SW480 (cell line): ENCODE measurements at regions not wholly inside any gene's neighbourhood (a gene's known extent, or its start where the extent isn't known, plus 50 kb on each side); places are given as distances from the start of the nearest gene placed in this dataset.
"Not testable (repeated sequence)": the region's sequence is repeated elsewhere in the genome, so short reads cannot be mapped to it uniquely, and the experiment has no call there.

Experiments
- DNase-seq: peaks from one replicate; pipeline ENCODE4 v3.0.0-alpha.2; 2016; ENCODE audit warnings: low spot score

DNA sequence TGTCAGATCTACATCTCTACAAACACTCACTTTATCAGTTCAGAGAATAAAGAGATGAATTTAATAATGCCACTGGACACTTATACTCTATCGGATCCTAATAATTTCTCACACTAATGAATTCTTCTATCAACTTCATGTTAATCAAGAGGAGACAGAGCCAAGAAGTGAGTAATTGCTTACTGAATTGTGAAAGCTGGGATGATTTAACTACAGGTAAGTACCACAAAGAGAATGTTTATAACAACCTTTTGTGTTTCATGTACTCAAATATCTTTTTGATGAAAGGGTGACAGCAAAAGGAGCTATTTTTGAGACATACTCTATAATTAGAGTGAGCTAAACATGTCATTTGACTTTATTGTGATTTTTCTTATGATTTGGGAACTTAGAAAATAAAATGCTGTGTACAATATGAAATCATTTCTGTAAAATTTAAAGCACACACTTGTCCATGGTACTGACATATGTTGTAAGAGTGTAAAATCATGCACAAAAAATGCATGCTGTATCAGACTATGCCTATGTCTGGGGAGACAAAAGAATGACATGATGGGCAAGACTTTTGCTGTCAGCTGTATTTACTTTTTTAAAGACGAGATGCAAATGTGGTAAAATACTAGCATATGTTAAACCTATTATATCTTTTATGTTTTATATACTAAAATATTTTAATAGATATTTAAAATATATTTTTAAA lies 361.2 kb downstream of the CCER1 start:
- no peak for DNase-seq

DNA sequence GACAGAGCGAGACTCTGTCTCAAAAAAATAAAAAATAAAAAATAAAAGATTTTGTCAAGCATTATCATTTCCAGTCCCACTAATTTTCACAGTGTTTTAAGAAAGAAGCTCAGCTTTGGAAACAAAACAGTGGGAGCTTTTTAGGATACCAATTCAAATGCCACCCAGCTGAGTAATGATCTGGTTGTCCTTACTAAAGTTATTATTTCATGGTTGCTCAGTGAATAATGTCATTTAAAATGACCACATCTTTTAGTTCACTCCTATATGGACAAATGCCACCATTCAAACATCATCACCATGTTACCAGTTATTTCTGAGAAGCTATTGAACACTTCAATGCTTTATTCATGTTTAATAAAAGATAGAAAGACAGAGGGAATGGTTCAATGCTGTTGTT lies 365.0 kb downstream of the CCER1 start:
- no peak for DNase-seq

DNA sequence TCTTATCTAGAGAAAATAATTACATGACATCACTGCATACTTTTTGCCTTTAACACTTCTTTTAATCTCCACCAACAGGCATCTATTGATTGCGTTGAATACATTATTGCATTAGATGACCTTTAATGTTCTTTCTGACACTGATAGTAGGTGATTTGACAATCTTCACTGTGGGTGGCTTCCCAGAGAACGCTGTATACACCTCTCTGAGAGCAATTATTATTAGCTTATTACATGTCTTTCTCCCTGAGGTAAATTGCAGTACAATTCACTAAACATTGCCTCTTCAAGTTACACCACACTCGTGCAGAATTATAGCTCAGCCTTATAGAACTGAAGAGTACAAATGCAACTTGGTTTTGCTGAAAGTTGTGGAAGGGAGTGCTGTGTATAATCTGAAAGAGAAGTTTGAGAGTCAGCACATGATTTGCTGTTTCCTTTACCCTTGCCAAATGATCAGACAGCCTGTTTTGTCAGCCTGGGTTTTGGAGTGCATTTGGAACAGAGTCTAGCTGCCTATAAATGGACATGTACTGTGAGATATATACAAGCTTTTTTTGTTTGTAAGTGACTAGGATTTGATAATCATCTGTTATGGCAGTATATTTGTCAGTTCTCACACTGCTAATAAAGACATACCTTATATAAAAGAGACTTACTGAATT lies 369.2 kb downstream of the CCER1 start:
- DNase-seq = no peak

DNA sequence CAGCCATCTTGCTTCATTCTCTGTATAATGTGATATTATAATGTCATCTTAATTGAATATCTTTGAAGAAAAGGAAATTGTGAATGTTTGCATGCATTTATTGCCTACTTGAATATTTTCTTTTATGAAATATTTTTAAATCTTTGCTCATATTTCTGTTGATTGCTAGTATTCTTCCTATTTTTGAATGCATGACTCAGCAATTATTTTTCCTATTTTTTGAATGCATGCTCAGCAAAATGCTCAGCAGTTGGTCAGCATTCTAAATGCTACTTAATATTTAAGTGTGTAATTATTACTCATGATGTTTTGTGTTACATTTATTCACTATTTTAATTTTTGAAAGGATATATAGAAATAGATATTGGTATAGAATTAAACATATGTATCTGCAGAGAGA lies 378.3 kb downstream of the CCER1 start:
- DNase-seq = no peak

DNA sequence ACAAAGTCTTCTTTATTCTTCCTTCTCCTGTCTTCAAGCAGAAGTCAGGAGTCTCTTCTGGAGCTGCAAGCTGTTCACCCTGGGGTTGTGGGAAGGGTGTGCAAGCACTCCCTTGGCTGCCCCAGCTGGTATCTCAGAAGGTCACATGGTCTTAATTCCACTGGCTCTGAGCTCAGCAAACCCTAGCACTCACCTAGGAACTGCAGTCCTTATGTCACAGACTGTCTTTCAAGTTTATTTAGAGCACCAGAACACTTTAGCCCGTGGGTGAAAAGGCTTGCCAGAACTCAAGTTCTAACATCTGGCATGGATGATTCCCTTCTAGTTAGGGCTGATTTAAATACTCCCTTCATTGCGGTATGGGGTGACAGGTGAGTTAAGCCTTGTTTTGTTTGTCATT lies 379.0 kb downstream of the CCER1 start:
- no peak for DNase-seq

DNA sequence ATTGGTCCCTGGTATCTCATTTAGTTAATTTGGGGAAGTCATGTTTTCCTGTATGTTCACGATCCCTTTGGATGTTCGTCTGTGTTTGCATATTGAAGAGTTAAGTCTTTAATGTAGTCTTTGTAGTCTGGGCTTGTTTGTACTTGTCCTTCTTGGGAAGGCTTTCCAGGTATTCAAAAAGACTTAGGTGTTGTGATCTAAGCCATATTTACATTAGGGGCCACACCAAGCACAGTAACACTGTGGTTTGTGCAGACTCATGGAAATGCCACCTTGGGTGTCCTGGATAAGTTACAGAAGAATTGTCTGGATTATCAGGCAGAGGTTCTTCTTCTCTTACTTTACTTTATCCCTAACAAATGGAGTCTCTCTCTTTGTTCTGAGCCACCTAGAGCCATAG lies 380.3 kb downstream of the CCER1 start:
- no peak for DNase-seq

DNA sequence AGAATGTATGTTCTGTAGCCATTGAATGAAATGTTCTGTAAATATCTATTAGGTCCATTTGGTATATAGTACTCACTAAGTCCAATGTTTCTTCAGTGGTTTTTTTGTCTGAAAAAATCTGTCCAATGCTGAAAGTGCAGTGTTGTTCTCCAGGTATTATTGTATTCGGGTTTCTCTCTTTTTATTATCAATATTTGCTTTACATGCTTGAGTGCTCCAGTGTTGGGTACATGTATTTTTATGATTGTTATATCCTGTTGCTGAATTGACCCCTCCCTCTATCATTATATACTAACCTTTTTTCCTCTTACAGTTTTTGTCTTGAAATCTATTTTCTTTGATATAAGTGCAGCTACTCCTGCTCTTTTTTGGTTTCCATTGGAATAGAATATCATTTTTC lies 382.2 kb downstream of the CCER1 start:
- no peak for DNase-seq

DNA sequence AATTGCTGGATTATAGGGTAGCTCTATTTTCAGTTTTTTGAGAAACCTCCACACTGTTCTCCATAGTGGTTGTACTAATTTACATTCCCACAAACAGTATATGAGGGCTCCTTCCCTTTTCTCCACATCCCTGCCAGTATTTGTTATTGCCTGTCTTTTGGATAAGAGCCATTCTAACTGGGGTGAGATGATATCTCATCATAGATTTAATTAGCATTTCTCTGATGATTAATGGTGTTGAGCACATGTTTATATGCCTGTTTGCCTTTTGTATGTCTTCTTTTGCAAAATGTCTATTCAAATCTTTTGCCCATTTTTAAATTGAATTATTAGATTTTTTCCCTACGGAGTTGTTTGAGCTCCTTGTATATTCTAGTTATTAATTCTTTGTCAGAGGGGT lies 385.3 kb downstream of the CCER1 start:
- DNase-seq = no peak

DNA sequence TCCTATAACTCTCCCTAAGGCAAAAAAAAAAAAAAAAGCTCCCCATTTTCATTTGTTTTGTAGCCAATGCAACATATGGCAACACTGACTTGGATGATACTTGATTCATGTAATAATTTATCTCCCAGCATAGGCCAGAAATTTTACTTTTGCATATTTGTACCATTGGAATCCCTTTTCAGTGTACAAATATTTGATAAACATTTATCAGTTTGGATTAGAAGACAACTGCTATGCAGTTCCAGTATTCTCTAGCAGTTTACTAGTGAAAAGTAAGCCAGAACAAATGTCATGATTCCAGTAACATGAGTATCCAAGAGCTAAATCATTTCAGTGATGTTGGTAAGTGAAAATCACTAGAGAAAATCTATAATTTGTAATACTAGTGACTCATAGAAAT lies 392.3 kb downstream of the CCER1 start:
- DNase-seq = no peak

DNA sequence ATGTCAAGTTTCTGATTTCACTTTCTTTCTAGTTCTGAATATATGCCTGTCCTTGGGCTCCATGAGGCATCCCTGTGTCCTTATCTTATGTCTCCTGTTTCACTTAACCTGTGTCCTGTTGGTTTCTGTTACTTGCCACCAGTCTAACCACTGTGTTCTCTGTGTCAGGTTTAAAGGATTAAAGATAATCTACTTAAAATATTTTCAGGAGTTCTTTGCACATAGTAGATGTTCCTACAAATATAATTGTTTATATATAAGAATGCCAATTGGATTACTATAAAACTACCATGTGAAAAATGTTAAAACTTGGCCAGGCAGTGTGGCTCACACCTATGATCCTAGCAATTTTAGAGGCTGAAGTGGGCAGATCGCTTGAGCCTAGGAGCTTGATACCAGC lies 406.4 kb downstream of the CCER1 start:
- DNase-seq = no peak

DNA sequence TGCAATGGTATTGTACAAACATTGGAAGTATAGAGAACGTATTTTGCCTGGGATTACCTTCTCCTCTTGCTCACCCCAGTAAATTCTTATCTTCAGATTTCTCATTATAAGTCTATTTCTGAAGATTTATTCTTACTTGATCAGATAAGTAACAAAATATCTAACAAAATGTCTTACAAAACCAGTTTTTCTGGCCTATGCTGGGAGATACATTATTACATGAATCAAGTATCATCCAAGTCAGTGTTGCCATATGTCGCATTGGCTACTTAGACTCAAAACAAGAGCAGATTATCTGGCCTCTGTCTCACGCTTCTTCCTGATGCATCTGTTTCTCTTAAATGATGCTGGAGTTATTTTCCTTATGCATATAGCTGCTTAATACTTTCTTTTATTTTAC lies 408.5 kb downstream of the CCER1 start:
- no peak for DNase-seq

DNA sequence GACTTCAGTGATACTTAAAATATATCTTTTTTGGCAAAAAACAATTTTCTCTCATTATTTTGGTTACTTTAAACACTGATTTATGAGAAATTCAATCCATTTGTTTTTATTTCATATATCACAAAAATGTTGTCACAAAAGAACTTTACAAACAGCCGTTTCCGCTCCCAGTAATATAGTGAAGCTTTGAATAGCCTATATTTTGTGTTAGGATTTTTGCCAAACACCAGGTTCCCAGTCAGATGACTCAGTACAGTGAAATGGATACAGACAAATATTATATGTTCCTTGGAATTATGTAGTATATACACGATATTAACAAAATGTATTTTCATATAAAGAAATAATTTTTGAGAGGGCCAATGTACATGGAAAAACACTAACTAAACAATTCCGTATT lies 411.1 kb downstream of the CCER1 start:
- no peak for DNase-seq

DNA sequence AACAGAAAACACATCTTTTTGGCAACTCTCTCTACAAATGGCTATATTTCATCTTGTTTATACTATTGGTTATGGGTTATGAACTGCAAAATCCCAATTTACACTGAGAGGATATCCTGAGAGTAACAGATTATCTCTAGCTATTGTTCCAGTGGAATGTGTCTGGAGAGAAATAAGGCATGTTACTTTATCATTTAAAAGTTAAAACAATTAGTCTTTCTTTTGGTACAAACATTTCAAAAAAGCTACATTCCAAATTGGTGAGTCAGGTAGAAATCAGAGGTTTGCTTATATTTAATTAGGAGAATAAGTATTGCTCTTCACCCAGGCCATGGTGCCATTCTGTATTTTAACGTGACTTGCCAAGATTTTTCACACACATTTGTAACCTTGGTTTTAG lies 411.6 kb downstream of the CCER1 start:
- DNase-seq = no peak

DNA sequence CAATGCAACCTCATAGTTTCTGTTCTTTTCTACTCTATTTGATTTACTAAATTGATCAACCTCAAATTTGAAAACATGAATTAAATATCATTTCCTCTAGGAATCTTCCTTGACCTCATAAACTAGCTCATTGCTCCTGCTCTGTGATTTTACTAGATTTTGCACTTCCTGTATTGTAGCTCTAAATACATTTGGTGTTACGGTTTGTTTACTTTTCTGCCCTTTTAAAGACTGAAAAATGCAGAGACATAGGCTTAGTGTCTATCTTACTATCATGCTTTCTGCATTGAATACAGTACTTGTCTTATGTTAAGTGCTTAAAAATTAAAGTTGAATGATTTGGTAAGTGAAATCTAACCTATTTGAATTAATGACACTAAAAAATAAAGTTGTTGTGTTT lies 412.1 kb downstream of the CCER1 start:
- not testable (repeated sequence) for DNase-seq

DNA sequence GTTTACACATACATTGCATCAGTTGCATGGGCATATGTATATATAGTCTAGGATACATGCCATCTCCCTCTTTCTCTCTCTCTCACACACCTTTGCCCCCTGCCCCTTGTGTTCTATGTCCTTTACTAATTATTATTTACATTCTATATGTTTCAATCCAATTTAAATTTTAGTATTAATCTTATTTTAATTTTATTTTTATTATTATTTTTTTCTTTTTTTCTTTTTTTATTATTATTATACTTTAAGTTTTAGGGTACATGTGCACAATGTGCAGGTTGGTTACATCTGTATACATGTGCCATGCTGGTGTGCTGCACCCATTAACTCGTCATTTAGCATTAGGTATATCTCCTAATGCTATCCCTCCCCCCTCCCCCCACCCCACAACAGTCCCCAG lies 421.1 kb downstream of the CCER1 start:
- DNase-seq = not testable (repeated sequence)

DNA sequence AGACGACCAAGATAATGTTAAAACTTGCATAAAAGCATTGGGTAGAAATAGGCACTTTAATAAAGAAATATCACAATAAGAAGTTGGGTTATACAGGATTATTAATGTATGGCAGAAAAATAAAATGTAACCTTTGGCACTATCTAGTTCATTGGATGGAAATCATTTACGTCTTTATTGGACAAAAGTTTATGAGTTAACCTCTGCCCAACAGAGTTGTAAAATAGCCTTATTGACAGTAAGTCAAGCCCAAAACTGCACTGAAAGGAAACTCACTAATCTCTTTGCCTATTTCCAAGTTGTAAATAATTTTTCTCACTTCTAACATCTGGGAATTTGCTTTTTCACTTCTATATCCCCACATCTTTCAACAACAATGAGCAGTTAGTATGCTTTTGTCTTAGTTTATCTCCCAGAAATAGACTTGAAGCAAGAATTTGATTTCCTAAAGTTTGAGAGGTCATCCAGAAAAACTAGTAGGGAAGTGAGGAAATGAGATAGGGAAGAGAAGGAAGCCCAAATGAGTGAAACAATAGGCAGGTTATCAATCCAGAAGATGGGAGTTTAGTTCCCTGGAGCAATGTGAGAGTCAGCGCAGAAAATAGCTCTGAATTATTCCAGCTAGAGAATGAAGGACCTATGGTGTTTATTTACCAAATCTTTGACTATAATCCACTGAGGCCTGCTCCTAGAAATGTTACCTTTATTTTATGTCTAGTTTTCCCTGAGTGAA lies 434.8 kb downstream of the CCER1 start:
- DNase-seq = no peak

DNA sequence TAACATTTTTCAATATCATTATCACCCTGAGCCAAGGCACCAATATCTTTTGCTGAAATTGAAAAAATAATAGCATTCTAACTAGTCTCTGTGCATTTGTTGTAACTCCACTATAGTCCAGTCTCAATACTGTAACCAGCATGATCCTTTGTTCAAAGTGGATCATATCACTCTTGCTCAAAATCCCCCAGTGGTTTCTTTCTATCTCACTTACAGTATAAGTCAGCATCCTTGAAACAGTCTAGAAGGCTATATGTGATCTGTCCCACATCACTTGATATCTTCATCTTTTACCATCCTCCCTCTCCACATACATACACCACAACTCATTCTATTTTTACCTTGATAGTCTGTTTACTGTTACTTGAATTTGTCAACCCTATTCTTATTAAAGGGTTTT lies 435.7 kb downstream of the CCER1 start:
- no peak for DNase-seq

DNA sequence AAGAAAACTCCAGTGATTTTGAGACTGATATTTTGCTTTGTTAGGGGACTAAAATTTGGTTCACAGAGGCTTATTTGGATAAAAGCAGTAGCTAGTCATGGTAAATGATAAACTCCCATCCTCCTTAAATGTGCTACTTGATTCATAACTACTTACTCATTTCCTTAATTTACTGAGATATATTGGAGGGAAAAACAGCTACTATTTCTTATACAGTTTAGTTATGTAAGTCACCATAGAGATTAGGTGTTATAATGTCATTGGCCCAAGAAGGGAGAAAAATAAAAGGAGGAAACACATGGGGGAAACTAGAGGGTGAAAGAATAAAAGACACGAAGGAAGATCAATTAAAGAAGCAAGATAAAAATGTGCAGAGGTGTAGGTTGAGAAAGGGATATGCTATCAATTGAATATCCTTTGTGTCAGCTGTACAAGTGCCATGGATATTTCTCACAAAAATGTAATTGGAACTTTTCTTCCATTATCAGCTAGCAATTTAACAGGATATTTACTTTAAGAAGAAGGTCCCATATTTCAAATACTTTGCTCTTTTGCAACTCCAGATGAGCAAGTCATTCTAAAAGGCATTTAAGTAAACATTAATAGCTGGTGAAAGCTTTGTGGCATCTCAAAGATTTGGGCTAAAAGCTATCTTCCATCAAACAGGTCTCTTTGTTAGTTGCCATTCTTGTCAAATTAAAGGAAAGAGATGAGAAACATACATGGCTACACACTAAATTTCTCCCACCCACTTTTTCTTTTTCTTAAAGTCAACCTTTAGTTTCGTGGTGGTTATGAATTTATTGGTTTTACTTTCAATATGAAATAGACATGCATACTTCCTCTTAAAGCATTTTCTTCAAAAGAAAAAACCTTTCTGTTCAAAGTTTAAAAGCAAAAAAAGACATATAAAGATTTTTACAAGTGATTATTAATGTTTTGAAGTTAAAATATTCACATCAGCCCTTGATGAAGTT lies 439.5 kb downstream of the CCER1 start:
- no peak for DNase-seq

DNA sequence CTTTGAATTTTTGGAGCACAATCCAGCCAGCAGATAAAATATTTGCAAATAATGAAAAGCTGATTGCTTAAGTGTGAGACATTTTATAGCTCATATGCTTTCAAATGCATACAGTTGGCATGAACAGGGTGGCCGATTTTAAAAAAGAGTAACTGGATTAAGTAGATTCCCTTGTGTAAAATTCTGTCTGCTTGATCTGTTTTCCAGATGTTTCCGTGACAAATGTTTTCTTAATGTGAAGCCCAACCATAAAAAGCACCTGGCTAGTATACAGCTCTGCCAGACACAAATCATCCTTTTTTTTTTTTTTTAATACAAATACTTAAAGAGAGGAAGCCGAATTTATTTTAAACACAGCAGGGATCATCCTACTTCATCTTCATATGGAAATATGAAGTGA lies 440.7 kb downstream of the CCER1 start:
- DNase-seq = no peak

DNA sequence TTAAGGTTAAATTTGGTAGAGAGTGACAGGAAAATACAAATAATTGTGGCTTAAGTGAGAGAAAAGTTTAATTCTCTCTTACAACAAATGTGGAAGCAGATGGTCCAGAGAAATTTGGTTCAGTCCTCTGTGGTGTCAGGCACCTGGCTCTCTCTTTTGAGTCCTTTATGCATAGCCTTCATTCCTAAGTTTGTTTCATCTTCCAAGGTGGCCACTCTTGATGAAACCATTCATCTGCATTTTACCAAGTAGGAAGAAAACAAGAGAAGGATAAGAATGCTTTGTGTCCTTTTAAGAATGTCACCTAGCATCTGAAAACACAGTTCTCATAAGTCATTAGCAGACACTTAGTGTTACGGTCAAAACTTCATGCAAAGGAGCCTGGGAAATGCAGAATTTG lies 442.5 kb downstream of the CCER1 start:
- DNase-seq = no peak

DNA sequence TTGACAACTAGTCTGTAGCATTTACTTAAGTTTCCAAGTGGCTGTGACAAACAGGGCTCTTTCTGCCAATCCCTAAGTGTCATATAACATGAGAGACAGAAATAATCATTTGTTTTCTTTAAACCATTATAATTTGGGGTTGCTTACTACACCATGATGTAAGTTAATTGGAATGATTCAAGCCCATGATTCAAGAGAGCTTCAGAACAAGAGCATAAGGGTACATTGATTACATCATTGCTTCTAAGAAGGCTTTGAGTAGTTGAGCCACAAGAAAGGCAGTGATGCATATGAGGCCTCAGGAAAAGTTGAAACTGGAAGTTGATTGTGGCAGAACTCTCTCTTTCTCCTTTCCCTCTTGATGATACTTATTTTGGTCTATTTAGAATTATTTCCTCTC lies 444.0 kb downstream of the CCER1 start:
- DNase-seq = no peak

DNA sequence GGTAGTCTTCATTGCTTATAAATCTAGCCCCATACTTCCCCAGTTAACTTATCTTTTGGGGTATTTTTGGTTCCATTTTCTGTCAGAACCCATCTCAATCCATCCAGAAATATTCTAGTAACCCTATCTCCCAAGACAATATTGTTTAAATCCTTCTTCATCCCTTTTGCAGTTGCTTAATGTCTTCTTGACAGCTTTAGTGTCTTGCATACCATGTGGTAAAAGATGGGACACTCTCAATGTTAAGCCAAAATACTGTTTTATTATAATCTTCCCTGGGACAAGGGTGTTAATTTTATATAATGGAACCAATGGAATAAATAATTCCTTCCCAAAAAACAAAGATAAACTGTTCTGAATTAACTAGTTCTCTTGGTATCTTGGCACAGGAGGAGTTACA lies 450.2 kb downstream of the CCER1 start:
- DNase-seq = no peak
